CD4-positive, alpha-beta T cell treated with Interleukin-4 for 4 hours (primary cell): ENCODE measurements at regions not wholly inside any gene's neighbourhood (a gene's known extent, or its start where the extent isn't known, plus 50 kb on each side); places are given as distances from the start of the nearest gene placed in this dataset.
"Not testable (repeated sequence)": the region's sequence is repeated elsewhere in the genome, so short reads cannot be mapped to it uniquely, and the experiment has no call there.

ENCODE experiments used
- DNase-seq: peaks from one replicate; pipeline ENCODE4 v3.0.0-alpha.2; 2020

- no peak for DNase-seq
These were observed 59.0 kb downstream of the FASLG start for GRCh38 chr1:172717722-172718465.

- no peak for DNase-seq
These were observed 60.2 kb downstream of the FASLG start for GRCh38 chr1:172719066-172719627.

- peak; percentile 67 for DNase-seq
These were observed 60.8 kb downstream of the FASLG start for GRCh38 chr1:172719694-172720138.

DNA sequence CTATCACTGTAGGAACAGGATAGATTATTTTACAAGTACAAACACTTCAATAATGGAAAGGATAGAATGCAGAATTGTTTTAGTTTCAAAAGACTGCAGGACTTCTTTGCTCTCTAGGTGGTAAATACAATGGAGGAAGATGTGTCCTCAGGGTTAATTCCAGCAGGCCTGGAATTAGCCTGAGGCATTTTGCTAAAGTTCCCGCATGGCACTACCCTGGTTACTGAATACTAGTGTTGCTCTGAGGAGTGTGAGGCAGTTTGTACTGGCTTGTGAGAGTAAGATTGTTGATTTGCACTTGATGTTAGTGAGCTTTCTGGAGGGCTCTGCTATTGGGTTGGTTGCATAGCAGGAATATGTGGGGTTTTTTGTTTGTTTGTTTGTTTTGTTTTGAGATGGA is 61.4 kb downstream of the FASLG start:
- no peak for DNase-seq

DNA sequence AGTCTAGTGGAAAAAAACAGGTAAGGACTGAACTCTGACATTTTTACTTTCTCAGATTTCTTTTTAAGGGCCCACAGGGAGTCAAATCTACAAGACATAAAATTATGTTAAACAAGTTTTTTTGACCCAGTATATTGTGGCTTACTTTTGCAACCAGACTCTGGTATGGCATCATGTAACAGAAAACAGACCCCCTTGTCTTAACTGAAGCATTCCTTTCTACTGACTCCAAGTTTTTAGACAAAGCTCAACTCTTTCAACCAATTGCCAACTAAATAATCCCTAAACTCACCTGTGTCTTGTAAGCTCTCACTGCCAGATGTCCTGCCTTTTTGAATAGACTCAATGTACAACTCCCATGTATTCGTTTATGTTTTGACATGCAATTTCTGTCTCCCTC is 64.3 kb downstream of the FASLG start:
- DNase-seq: no peak

- DNase-seq: no peak
These were observed 65.3 kb downstream of the FASLG start for GRCh38 chr1:172724232-172724631.

DNA sequence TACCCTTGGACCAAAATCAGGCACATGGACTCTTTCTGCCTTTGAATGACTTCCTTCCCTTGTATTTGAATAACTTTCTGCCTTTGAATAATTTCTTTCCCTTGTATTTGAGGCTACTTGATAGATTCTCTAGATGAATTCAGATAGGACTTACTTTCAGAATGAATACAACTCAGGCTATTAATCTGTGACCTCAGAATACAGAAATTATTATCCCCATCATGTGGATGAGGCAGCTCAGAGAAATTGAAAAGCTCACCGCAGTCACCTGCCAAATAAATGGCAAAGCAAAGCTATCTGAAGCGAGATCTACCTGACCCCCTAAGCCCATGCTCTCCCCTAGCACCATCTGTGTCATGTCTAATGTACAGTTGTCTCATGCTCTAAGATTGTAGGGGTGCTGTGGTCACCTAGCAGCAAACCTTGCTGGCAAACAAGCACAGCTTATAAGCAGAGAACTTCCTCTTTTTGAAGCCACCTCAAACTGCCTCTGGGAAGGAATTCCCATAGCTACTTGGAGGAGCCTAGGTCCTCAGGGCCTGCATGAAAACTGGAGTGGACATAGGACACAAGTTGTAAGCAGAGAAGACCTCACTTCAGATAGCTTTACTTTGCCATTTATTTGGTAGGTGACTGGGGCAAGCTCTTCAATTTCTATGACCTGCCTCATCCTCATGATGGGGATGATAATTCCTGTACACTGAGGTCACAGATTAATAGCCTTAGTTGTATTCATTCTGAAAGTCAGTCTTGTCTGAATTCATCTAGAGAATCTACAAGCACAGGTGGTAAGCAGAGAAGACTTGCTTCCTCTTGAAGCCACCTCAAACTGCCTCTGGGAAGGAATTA is 66.1 kb downstream of the FASLG start:
- DNase-seq: no peak

DNA sequence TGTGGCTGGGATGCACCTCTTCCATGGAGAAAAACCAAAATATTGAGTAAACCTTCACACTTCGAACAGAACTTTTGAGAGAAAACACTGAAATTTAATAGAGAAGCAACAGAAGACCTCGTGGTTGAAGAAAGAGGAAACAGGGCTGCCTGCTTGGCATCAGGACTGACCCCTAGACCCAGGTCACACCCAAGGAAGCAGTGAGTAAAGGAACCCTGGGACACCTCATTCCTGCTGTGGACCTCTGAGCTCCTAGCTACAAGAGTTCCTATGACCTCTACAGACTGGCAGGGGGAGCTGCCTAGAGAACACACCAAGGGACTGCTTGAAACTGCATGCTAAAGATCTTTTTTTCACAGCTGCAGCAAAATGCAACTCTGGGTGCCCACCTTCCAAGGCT is 67.8 kb downstream of the FASLG start:
- DNase-seq: no peak

DNA sequence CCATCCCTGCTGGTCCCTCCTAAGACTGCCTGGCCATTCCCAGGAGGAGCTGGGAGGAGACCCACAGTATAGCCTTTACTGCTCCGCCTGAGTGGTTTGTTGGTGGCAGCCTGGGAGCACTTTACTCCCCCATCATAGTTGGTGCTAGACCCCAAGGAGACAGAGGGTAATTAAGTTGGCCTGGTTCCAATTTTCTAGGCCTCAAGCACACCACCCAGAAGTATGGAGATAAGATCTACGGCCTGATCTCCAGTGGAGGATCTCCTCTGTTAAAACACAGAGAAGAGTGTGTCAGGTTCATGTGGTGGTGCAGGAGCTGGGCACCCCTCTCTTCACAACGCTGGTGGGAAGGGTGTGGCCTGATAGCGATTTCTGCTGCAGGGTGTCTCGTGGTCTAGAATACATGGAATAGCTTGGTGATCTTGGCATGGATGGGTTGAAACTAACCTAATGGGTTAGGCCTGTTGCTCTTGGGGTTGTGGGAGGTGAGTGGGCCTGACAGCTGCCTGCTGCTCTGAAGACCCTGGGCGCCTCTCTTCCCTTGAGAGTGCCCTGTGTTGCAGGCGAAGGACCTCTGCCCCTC is 68.5 kb downstream of the FASLG start:
- DNase-seq: no peak

DNA sequence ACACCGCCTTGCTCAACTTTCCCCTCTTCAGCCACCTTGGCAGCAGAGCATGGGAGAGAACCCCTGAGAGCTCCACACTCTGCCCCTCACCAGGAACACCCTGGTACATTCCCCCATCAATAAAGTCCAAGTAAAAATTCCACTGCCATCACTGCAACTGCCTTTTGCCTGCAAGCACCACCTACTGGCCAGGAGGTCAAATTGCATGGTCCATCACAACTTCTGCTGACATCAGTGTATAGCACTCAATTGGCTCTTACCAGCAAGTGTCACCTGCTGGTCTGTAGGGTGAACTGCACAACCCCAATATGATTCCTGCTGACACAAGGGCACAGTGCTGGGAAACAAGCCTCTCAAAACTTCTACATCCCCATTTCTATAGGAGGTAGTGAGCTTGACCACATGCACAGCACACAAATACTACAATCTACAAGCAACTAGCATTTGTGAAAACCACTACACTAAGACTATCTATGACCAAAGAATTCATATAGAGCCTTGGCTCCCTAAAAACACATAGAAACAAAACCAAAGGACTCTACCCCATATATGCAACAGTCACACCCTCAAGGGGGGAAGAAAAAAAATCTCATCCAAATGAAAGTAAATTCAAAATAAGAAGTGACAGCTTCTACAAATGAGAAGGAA is 69.2 kb downstream of the FASLG start:
- peak; percentile 58 for DNase-seq

GRCh38 chr1:172728705-172729104 is 69.8 kb downstream of the FASLG start:
- not testable (repeated sequence) for DNase-seq

GRCh38 chr1:172732427-172732826 is 73.5 kb downstream of the FASLG start:
- no peak for DNase-seq

GRCh38 chr1:172733815-172734214 is 74.9 kb downstream of the FASLG start:
- no peak for DNase-seq

- no peak for DNase-seq
These were observed 79.5 kb downstream of the FASLG start for GRCh38 chr1:172738389-172738788.

GRCh38 chr1:172742599-172743500 is 83.9 kb downstream of the FASLG start:
- peak; percentile 69 for DNase-seq

GRCh38 chr1:172745014-172745413 is 86.1 kb downstream of the FASLG start:
- peak; percentile 75 for DNase-seq

DNA sequence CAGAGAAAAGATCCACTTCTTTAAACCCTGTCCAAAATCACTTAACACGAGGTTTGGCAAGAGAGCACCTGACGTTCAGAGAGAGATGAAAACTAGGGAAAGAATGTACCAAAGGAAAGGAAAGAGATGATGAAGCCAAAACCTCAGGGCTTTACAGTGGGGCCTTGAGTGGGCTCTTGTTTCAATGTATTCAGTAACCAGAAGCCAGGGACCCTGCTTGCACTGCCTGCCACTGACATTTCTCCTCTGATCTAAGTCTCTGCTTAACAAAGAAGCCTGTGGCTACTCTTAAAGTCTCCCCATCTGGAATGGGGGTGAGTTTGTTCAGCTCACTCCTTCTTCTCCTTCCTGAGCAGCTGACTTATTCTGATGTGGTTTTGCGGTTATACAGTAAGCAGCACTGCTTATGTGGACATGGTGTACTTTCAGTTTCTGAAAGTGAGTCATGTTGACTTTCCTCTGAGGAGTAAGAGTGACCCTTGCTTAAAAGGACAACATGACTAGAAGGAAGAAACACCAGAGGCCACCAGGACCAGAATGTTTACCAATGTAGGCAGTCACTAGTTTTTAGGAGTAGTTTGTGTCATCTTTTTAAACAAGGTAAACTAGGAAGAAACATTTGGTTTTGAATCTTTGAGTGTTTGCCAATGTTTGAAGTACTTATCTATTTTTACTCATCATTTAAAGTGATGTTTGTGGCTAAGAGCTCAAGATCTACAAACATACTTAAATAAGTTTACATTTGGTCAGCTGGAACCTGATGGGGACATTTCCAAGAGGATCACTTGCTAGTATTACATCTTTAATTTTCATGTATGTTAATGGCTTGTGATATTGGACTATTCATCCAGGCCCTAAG is 87.4 kb downstream of the FASLG start:
- peak; percentile 82 for DNase-seq

- no peak for DNase-seq
These were observed 89.3 kb downstream of the FASLG start for GRCh38 chr1:172748201-172748600.

- no peak for DNase-seq
These were observed 92.8 kb downstream of the FASLG start for GRCh38 chr1:172751683-172752082.

- no peak for DNase-seq
These were observed 95.1 kb downstream of the FASLG start for GRCh38 chr1:172753964-172754363.

GRCh38 chr1:172754609-172755008 is 95.7 kb downstream of the FASLG start:
- DNase-seq: no peak
